Suprapubic skin (tissue), 4 donors: ENCODE measurements at regions not wholly inside any gene's neighbourhood (a gene's known extent, or its start where the extent isn't known, plus 50 kb on each side); places are given as distances from the start of the nearest gene placed in this dataset.
"Not testable (repeated sequence)": the region's sequence is repeated elsewhere in the genome, so short reads cannot be mapped to it uniquely, and the experiment has no call there.

Experiments used
- DNase-seq, 2 donors: peaks; one replicate each; pipeline ENCODE4 v3.0.0-alpha.2; 2019; ENCODE audit warnings: low spot score in 2 of 2
- H3K27ac ChIP-seq: fragments of 200-600 bp; sonication (generic); one replicate; pipeline ENCODE4 v1.5.1; 2019
- H3K27me3 ChIP-seq: fragments of 200-600 bp; sonication (generic); one replicate; pipeline ENCODE4 v1.5.1; 2019
- H3K36me3 ChIP-seq: fragments of 200-600 bp; sonication (generic); one replicate; pipeline ENCODE4 v1.5.1; 2019
- H3K4me1 ChIP-seq: fragments of 200-600 bp; sonication (generic); one replicate; pipeline ENCODE4 v1.5.1; 2019
- H3K4me3 ChIP-seq: fragments of 200-600 bp; sonication (generic); one replicate; pipeline ENCODE4 v1.5.1; 2019; ENCODE audit warnings: mild to moderate bottlenecking
- H3K9me3 ChIP-seq: fragments of 200-600 bp; sonication (generic); one replicate; pipeline ENCODE4 v1.5.1; 2019
- CTCF ChIP-seq, 2 donors: fragments of 200-600 bp in 1 of 2; fragments of 450-650 bp in 1 of 2; sonication (generic) in 1 of 2; IDR thresholded peaks; one replicate each; pipeline ENCODE4 v1.5.1; 2016 to 2019; ENCODE audit warnings: antibody characterized with exemption in 2 of 2, mild to moderate bottlenecking in 1 of 2, moderate library complexity in 1 of 2
- EP300 ChIP-seq: sonication (generic); formaldehyde crosslinking; IDR thresholded peaks from one replicate; pipeline ENCODE4 v1.6.1; 2017; ENCODE audit warnings: antibody characterized with exemption
- POLR2A ChIP-seq, 2 donors: fragments of 450-650 bp; IDR thresholded peaks; one replicate each; pipeline ENCODE4 v1.6.1; 2017; ENCODE audit warnings: antibody characterized with exemption in 2 of 2, mild to moderate bottlenecking in 2 of 2, moderate library complexity in 2 of 2
- POLR2AphosphoS5 ChIP-seq, 3 donors: sonication (generic); formaldehyde crosslinking; IDR thresholded peaks; one replicate each; pipeline ENCODE4 v1.6.1; 2017; ENCODE audit warnings: antibody characterized with exemption in 3 of 3
- WGBS: methylation state at CpG from one replicate; pipeline ENCODE4 v1.1.5; 2018; 5-methylcytosine and 5-hydroxymethylcytosine counted together

GRCh38 chr14:96710060-96710666, 87.0 kb upstream of the VRK1 start:
- H3K4me1 ChIP-seq, result no peaks in the 10 kb centered on the region
- H3K27ac ChIP-seq, result no peak overlapping the region
- DNase-seq, result no peak
- no peak for TF ChIP-seq POLR2AphosphoS5 (IDR thresholded peaks at IDR 0.05)
- no peak for TF ChIP-seq EP300
- no peak for TF ChIP-seq CTCF (IDR thresholded peaks at IDR 0.05)
- WGBS, result 88% methylated on average over 11 of the region's 11 CpGs
- H3K4me3 ChIP-seq, result no peak overlapping the region
- H3K27me3 ChIP-seq, result peaks cover 11% of the 10 kb centered on the region
- H3K9me3 ChIP-seq, result no peaks in the 10 kb centered on the region
- H3K36me3 ChIP-seq, result no peaks in the 10 kb centered on the region

- no peaks in the 10 kb centered on the region for H3K4me1 ChIP-seq
- peaks cover 6% of the 10 kb centered on the region for H3K27me3 ChIP-seq
- H3K9me3 ChIP-seq, result no peaks in the 10 kb centered on the region
- no peak for DNase-seq
- 65% methylated on average over 14 of the region's 15 CpGs for WGBS
- H3K36me3 ChIP-seq, result no peaks in the 10 kb centered on the region
- no peak overlapping the region for H3K4me3 ChIP-seq
- no peak overlapping the region for H3K27ac ChIP-seq
- no peak for TF ChIP-seq EP300
- no peak for TF ChIP-seq POLR2A (IDR thresholded peaks at IDR 0.05)
Observed at GRCh38 chr14:96711559-96712267, 85.5 kb upstream of the VRK1 start.

- no peak overlapping the region for H3K27ac ChIP-seq
- H3K36me3 ChIP-seq, result no peaks in the 10 kb centered on the region
- peaks cover 4% of the 10 kb centered on the region for H3K27me3 ChIP-seq
- no peaks in the 10 kb centered on the region for H3K9me3 ChIP-seq
- 56% methylated on average over 7 of the region's 7 CpGs for WGBS
- no peak overlapping the region for H3K4me3 ChIP-seq
- no peak for DNase-seq
- H3K4me1 ChIP-seq, result no peaks in the 10 kb centered on the region
- TF ChIP-seq POLR2AphosphoS5 (IDR thresholded peaks at IDR 0.05), result no peak
- TF ChIP-seq CTCF (IDR thresholded peaks at IDR 0.05), result no peak
- TF ChIP-seq EP300, result no peak
- no peak for TF ChIP-seq POLR2A (IDR thresholded peaks at IDR 0.05)
Observed at GRCh38 chr14:96713426-96713825, 83.8 kb upstream of the VRK1 start.

GRCh38 chr14:96714537-96714936, 82.6 kb upstream of the VRK1 start:
- H3K36me3 ChIP-seq, H3K27me3 ChIP-seq, H3K4me1 ChIP-seq, H3K9me3 ChIP-seq, H3K4me3 ChIP-seq, H3K27ac ChIP-seq: not testable (repeated sequence)
- WGBS, result 88% methylated on average over 10 of the region's 10 CpGs
- peak in 1 of 2 donors; percentile 61 for DNase-seq

- 71% methylated on average over 5 of the region's 5 CpGs for WGBS
- no peak for TF ChIP-seq POLR2AphosphoS5 (IDR thresholded peaks at IDR 0.05)
- no peak for TF ChIP-seq CTCF (IDR thresholded peaks at IDR 0.05)
- no peak for TF ChIP-seq POLR2A (IDR thresholded peaks at IDR 0.05)
- no peak for TF ChIP-seq EP300
- H3K4me1 ChIP-seq, result no peaks in the 10 kb centered on the region
- DNase-seq, result peak in 1 of 2 donors; percentile 43
- H3K36me3 ChIP-seq, result no peaks in the 10 kb centered on the region
- no peaks in the 10 kb centered on the region for H3K9me3 ChIP-seq
- H3K4me3 ChIP-seq, result no peak overlapping the region
- H3K27ac ChIP-seq, result no peak overlapping the region
- H3K27me3 ChIP-seq, result no peaks in the 10 kb centered on the region
Observed at GRCh38 chr14:96717116-96717515, 80.1 kb upstream of the VRK1 start.

GRCh38 chr14:96718407-96718806, 78.8 kb upstream of the VRK1 start:
- no peaks in the 10 kb centered on the region for H3K36me3 ChIP-seq
- 73% methylated on average over 4 of the region's 4 CpGs for WGBS
- H3K9me3 ChIP-seq, result no peaks in the 10 kb centered on the region
- no peak overlapping the region for H3K27ac ChIP-seq
- DNase-seq, result no peak
- H3K27me3 ChIP-seq, result no peaks in the 10 kb centered on the region
- no peak overlapping the region for H3K4me3 ChIP-seq
- H3K4me1 ChIP-seq, result no peaks in the 10 kb centered on the region
- TF ChIP-seq CTCF (IDR thresholded peaks at IDR 0.05) (no peak), EP300 (no peak), POLR2AphosphoS5 (IDR thresholded peaks at IDR 0.05) (no peak), POLR2A (IDR thresholded peaks at IDR 0.05) (no peak)

GRCh38 chr14:96720702-96721101, 76.5 kb upstream of the VRK1 start:
- H3K36me3 ChIP-seq, H3K4me3 ChIP-seq, DNase-seq, H3K27ac ChIP-seq, H3K27me3 ChIP-seq, H3K4me1 ChIP-seq, H3K9me3 ChIP-seq: not testable (repeated sequence)
- WGBS, result 94% methylated on average over 6 of the region's 6 CpGs
